GM12878 (cell line): ENCODE measurements at regions not wholly inside any gene's neighbourhood (a gene's known extent, or its start where the extent isn't known, plus 50 kb on each side); places are given as distances from the start of the nearest gene placed in this dataset.

Source experiments
- ATAC-seq: fragments of 200-7000 bp; cut with Tn5 transposase; 3 replicates; pipeline ENCODE4 v1.9.1; 2020; ENCODE audit warnings: mild to moderate bottlenecking, moderate library complexity
- BruUV-seq: library from RNA; stranded (reverse); fragments of 400-500 nt; replicated peaks from 2 replicates; lab custom pipeline; 2021; lab: Mats Ljungman, UMichigan
- CTCF ChIA-PET: fragments of 300-600 bp; sonication (Branson Sonifier 250); formaldehyde crosslinking; extraction: SDS; loops from one replicate; lab custom pipeline; 2021; ENCODE audit warnings: inconsistent platforms; lab: Yijun Ruan, JAX
- POLR2A ChIA-PET: fragments of 350-600 bp; formaldehyde crosslinking; extraction: SDS; loops from one replicate; lab custom pipeline; 2021; ENCODE audit warnings: inconsistent platforms; lab: Charles Lee
- RAD21 ChIA-PET: fragments of 300-600 bp; sonication (Branson Sonifier 250); formaldehyde crosslinking; loops from one replicate; lab custom pipeline; 2023; ENCODE audit warnings: antibody characterized with exemption; ENCODE audit not compliant: unreplicated experiment; lab: Charles Lee
- SMC1A ChIA-PET: fragments of 300-600 bp; sonication (Branson Sonifier 250); formaldehyde crosslinking; loops from one replicate; lab custom pipeline; 2023; ENCODE audit not compliant: unreplicated experiment, uncharacterized antibody; lab: Charles Lee
- DNase-seq: peaks from one replicate; pipeline ENCODE4 v3.0.0-alpha.2; 2011; ENCODE audit warnings: low read depth, low spot score
- FAIRE-seq: peaks from 3 replicates; lab custom pipeline; 2011; peaks lifted over from hg19 to GRCh38; lab: Jason Lieb, UNC
- H2AFZ ChIP-seq: 2 replicates; pipeline ENCODE4 v1.6.0; 2011; ENCODE audit warnings: low read depth, low read length, control low read depth; ENCODE audit not compliant: control insufficient read depth
- H3K27ac ChIP-seq: 2 replicates; pipeline ENCODE4 v1.5.1; 2011; ENCODE audit warnings: control low read depth; ENCODE audit not compliant: control insufficient read depth, insufficient read depth
- H3K27me3 ChIP-seq, 2 experiments: replicated peaks in 1 of 2; 2 replicates each; pipeline versions ENCODE4 v1.6.0 to v1.6.1; 2011; ENCODE audit warnings: low read length in 1 of 2; ENCODE audit not compliant: control insufficient read depth in 2 of 2, insufficient read depth in 2 of 2
- H3K36me3 ChIP-seq, 2 experiments: 2 replicates each; pipeline ENCODE4 v1.5.1; 2011; ENCODE audit warnings: low read length in 1 of 2; ENCODE audit not compliant: control insufficient read depth in 2 of 2, insufficient read depth in 2 of 2
- H3K4me1 ChIP-seq: 2 replicates; pipeline ENCODE4 v1.6.1; 2011; ENCODE audit warnings: mild to moderate bottlenecking, low read length, moderate library complexity, mixed read lengths; ENCODE audit not compliant: control insufficient read depth, insufficient read depth
- H3K4me2 ChIP-seq: 2 replicates; pipeline ENCODE4 v1.6.0; 2011; ENCODE audit warnings: control low read depth; ENCODE audit not compliant: control insufficient read depth, insufficient read depth
- H3K4me3 ChIP-seq: fragments of 200-600 bp; sonication (generic); 2 replicates; pipeline ENCODE4 v1.5.1; 2016
- H3K79me2 ChIP-seq: 2 replicates; pipeline ENCODE4 v1.6.0; 2011; ENCODE audit warnings: low read length; ENCODE audit not compliant: control insufficient read depth, insufficient read depth
- H3K9ac ChIP-seq: 2 replicates; pipeline ENCODE4 v1.8.0; 2011; ENCODE audit warnings: low read length, control low read depth, mixed read lengths; ENCODE audit not compliant: control insufficient read depth, insufficient read depth
- H3K9me3 ChIP-seq: replicated peaks from 3 replicates; pipeline ENCODE4 v1.5.1; 2011; ENCODE audit warnings: mild to moderate bottlenecking, low read length; ENCODE audit not compliant: control insufficient read depth, insufficient read depth
- H4K20me1 ChIP-seq: 2 replicates; pipeline ENCODE4 v1.6.0; 2011; ENCODE audit not compliant: control insufficient read depth, insufficient read depth
- ATF2 ChIP-seq: IDR thresholded peaks from 2 replicates; pipeline ENCODE4 v1.6.1; 2012; ENCODE audit warnings: low read length, inconsistent platforms
- EED ChIP-seq: sonication (generic); IDR thresholded peaks from 2 replicates; pipeline ENCODE4 v1.6.1; 2016; ENCODE audit warnings: antibody characterized with exemption, low read depth
- NFXL1 ChIP-seq: fragments of 450-650 bp; IDR thresholded peaks from 2 replicates; pipeline ENCODE4 v1.6.1; 2017; ENCODE audit warnings: antibody characterized with exemption, mild to moderate bottlenecking, borderline replicate concordance
- NKRF ChIP-seq: fragments of 450-650 bp; conservative IDR thresholded peaks from 2 replicates; pipeline ENCODE4 v1.6.1; 2017; ENCODE audit warnings: mild to moderate bottlenecking, moderate library complexity
- PKNOX1 ChIP-seq: fragments of 450-650 bp; IDR thresholded peaks from 2 replicates; pipeline ENCODE4 v1.6.1; 2016; ENCODE audit warnings: mild to moderate bottlenecking
- PML ChIP-seq: IDR thresholded peaks from 2 replicates; pipeline ENCODE4 v1.6.1; 2012; ENCODE audit warnings: low read length, inconsistent platforms
- SKIL ChIP-seq: fragments of 450-650 bp; IDR thresholded peaks from 2 replicates; pipeline ENCODE4 v1.6.1; 2017; ENCODE audit warnings: mild to moderate bottlenecking, low read depth, inconsistent platforms; ENCODE audit not compliant: poor library complexity, severe bottlenecking
- SMC3 ChIP-seq: IDR thresholded peaks from 2 replicates; pipeline ENCODE4 v1.6.1; 2011; ENCODE audit warnings: low read length, improper control_type of control experiment, borderline replicate concordance
- SUZ12 ChIP-seq: fragments of 200-600 bp; sonication (generic); IDR thresholded peaks from one replicate; pipeline ENCODE4 v1.6.1; 2018; ENCODE audit warnings: antibody characterized with exemption, mild to moderate bottlenecking; ENCODE audit not compliant: unreplicated experiment
- ZBTB4 ChIP-seq: fragments of 450-650 bp; formaldehyde crosslinking; IDR thresholded peaks from 2 replicates; pipeline ENCODE4 v1.4.0; 2022; ENCODE audit warnings: mild to moderate bottlenecking, moderate library complexity
- ZSCAN29 ChIP-seq: fragments of 450-650 bp; IDR thresholded peaks from 2 replicates; pipeline ENCODE4 v1.6.1; 2017; ENCODE audit warnings: mild to moderate bottlenecking, moderate library complexity
- WGBS: methylation state at CpG from one replicate; pipeline ENCODE4 v1.1.6; 2016; ENCODE audit warnings: low lambda C conversion rate; ENCODE audit not compliant: insufficient replicate concordance, insufficient coverage; ENCODE audit errors: missing lambda C conversion rate; 5-methylcytosine and 5-hydroxymethylcytosine counted together
- in situ Hi-C: fragments of 300-500 bp; cut with MboI; formaldehyde crosslinking; loops from 9 replicates; pipeline ENCODE4 v1.14.3; 2018; ENCODE audit warnings: mixed read lengths
- intact Hi-C: fragments of 100-400 bp; cut with micrococcal nuclease; formaldehyde crosslinking; loops from one replicate; pipeline ENCODE4 v1.14.2; 2022; ENCODE audit not compliant: unreplicated experiment

- BruUV-seq = no TSS peak
- ChIA-PET CTCF (no interaction called here), RAD21 (no interaction called here), POLR2A (no interaction called here), SMC1A (no interaction called here)
- Histone ChIP-seq H3K36me3 (no peaks in the 10 kb centered on the region), H2AFZ (no peak overlapping the region), H3K4me1 (no peaks in the 10 kb centered on the region), H3K4me3 (no peak overlapping the region), H3K9ac (no peak overlapping the region), H3K27me3 (peaks cover 0 to 3% of the 10 kb centered on the region in 2 experiments; a peak in 1 of 4 replicates), H4K20me1 (no peaks in the 10 kb centered on the region), H3K79me2 (no peaks in the 10 kb centered on the region), H3K4me2 (no peak overlapping the region), H3K9me3 (no peaks in the 10 kb centered on the region), H3K27ac (no peak overlapping the region)
- no peak for FAIRE-seq
- 40% methylated on average over 2 of the region's 2 CpGs for WGBS
- ATAC-seq = no peak
- intact Hi-C loops = no loop called here
- in situ Hi-C loops = no loop called here
- no peak for TF ChIP-seq PML
- TF ChIP-seq ATF2 = no peak
- no peak for TF ChIP-seq SUZ12
- TF ChIP-seq EED = no peak
- no peak for TF ChIP-seq NFXL1
- no peak for TF ChIP-seq PKNOX1
- TF ChIP-seq SMC3 = no peak
- no peak for TF ChIP-seq ZSCAN29
- TF ChIP-seq NKRF = no peak
- no peak for TF ChIP-seq ZBTB4 (CRISPR knock-in tag)
- no peak for TF ChIP-seq SKIL
- no peak for DNase-seq
Observed at GRCh38 chr2:172262486-172262885, 159.8 kb upstream of the DLX2 start.
